ENCODE measurements at regions not wholly inside any gene's neighbourhood (a gene's known extent, or its start where the extent isn't known, plus 50 kb on each side); places are given as distances from the start of the nearest gene placed in this dataset.

DNA sequence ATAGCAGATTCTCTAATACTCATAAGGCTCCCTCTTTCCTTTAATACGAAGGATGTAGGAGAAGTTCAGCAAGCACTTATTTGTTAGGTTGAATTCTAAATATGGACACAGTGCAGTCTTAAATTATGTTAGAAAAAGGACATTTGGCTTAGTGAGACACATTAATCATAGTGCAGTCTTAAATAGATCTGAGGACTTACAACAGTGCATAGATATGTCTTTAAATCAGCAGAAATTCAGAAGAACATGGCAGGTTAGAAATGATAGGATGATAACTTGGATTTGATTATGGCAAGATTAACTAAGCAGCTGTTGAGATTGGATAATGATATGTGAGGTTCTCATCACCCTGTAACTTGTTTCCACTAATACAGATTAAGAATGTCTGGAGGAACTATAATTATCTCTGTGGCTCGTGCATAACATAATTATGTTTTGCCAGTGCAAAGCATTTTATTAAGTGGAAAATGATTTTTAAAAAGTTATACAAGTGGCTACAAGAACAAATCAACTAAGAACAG lies 485.9 kb downstream of the USP25 start:
- TF ChIP-seq, protein P1, sequence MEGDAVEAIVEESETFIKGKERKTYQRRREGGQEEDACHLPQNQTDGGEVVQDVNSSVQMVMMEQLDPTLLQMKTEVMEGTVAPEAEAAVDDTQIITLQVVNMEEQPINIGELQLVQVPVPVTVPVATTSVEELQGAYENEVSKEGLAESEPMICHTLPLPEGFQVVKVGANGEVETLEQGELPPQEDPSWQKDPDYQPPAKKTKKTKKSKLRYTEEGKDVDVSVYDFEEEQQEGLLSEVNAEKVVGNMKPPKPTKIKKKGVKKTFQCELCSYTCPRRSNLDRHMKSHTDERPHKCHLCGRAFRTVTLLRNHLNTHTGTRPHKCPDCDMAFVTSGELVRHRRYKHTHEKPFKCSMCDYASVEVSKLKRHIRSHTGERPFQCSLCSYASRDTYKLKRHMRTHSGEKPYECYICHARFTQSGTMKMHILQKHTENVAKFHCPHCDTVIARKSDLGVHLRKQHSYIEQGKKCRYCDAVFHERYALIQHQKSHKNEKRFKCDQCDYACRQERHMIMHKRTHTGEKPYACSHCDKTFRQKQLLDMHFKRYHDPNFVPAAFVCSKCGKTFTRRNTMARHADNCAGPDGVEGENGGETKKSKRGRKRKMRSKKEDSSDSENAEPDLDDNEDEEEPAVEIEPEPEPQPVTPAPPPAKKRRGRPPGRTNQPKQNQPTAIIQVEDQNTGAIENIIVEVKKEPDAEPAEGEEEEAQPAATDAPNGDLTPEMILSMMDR (IDR thresholded peaks at IDR 0.05), result no peak
- TF ChIP-seq POLR2AphosphoS5 (IDR thresholded peaks at IDR 0.05), result no peak

Measured in suprapubic skin (tissue), 3 donors.